HEK293 (cell line): ENCODE measurements at regions not wholly inside any gene's neighbourhood (a gene's known extent, or its start where the extent isn't known, plus 50 kb on each side); places are given as distances from the start of the nearest gene placed in this dataset.
"Not testable (repeated sequence)": the region's sequence is repeated elsewhere in the genome, so short reads cannot be mapped to it uniquely, and the experiment has no call there.

ENCODE experiments used
- GLIS2 ChIP-seq: fragments of 450-650 bp; formaldehyde crosslinking; IDR thresholded peaks from 2 replicates; pipeline ENCODE4 v1.5.1; 2016; ENCODE audit warnings: missing biosample characterization, missing genetic modification characterization
- KLF16 ChIP-seq: fragments of 450-650 bp; formaldehyde crosslinking; IDR thresholded peaks from 2 replicates; pipeline ENCODE4 v1.5.1; 2017; ENCODE audit warnings: missing biosample characterization, missing genetic modification characterization
- ZBTB17 ChIP-seq: fragments of 450-650 bp; formaldehyde crosslinking; IDR thresholded peaks from 2 replicates; pipeline ENCODE4 v1.5.1; 2016; ENCODE audit warnings: missing biosample characterization, missing genetic modification characterization
- ZBTB21 ChIP-seq: fragments of 450-650 bp; formaldehyde crosslinking; IDR thresholded peaks from 2 replicates; pipeline ENCODE4 v1.5.1; 2017; ENCODE audit warnings: missing biosample characterization, missing genetic modification characterization
- ZNF433 ChIP-seq: fragments of 450-650 bp; formaldehyde crosslinking; IDR thresholded peaks from 2 replicates; pipeline ENCODE4 v1.5.1; 2016; ENCODE audit warnings: missing biosample characterization, missing genetic modification characterization, low read depth
- ZNF585B ChIP-seq: fragments of 450-650 bp; formaldehyde crosslinking; IDR thresholded peaks from 2 replicates; pipeline ENCODE4 v1.5.1; 2016; ENCODE audit warnings: missing biosample characterization, missing genetic modification characterization
- ZNF792 ChIP-seq: fragments of 450-650 bp; formaldehyde crosslinking; IDR thresholded peaks from 2 replicates; pipeline ENCODE4 v1.5.1; 2016; ENCODE audit warnings: missing biosample characterization, missing genetic modification characterization
- ZSCAN16 ChIP-seq: fragments of 450-650 bp; formaldehyde crosslinking; IDR thresholded peaks from 2 replicates; pipeline ENCODE4 v1.5.1; 2016; ENCODE audit warnings: missing biosample characterization, missing genetic modification characterization
- TF ChIP-seq, protein P1 (sequence below): fragments of 450-650 bp; formaldehyde crosslinking; IDR thresholded peaks from 2 replicates; pipeline ENCODE4 v1.5.1; 2016; ENCODE audit warnings: missing biosample characterization, missing genetic modification characterization
- TF ChIP-seq, protein P2 (sequence below): fragments of 450-650 bp; formaldehyde crosslinking; IDR thresholded peaks from 2 replicates; pipeline ENCODE4 v1.5.1; 2017; ENCODE audit warnings: missing biosample characterization, missing genetic modification characterization

- TF ChIP-seq ZSCAN16 (tag by site-specific recombination); KLF16 (tag by site-specific recombination); ZBTB17 (tag by site-specific recombination); ZBTB21 (tag by site-specific recombination); ZNF585B (tag by site-specific recombination); ZNF792 (tag by site-specific recombination); GLIS2; ZNF433 (tag by site-specific recombination): not testable (repeated sequence)
- TF ChIP-seq, protein P1, sequence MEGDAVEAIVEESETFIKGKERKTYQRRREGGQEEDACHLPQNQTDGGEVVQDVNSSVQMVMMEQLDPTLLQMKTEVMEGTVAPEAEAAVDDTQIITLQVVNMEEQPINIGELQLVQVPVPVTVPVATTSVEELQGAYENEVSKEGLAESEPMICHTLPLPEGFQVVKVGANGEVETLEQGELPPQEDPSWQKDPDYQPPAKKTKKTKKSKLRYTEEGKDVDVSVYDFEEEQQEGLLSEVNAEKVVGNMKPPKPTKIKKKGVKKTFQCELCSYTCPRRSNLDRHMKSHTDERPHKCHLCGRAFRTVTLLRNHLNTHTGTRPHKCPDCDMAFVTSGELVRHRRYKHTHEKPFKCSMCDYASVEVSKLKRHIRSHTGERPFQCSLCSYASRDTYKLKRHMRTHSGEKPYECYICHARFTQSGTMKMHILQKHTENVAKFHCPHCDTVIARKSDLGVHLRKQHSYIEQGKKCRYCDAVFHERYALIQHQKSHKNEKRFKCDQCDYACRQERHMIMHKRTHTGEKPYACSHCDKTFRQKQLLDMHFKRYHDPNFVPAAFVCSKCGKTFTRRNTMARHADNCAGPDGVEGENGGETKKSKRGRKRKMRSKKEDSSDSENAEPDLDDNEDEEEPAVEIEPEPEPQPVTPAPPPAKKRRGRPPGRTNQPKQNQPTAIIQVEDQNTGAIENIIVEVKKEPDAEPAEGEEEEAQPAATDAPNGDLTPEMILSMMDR (tag by site-specific recombination) = not testable (repeated sequence)
- TF ChIP-seq, protein P2, sequence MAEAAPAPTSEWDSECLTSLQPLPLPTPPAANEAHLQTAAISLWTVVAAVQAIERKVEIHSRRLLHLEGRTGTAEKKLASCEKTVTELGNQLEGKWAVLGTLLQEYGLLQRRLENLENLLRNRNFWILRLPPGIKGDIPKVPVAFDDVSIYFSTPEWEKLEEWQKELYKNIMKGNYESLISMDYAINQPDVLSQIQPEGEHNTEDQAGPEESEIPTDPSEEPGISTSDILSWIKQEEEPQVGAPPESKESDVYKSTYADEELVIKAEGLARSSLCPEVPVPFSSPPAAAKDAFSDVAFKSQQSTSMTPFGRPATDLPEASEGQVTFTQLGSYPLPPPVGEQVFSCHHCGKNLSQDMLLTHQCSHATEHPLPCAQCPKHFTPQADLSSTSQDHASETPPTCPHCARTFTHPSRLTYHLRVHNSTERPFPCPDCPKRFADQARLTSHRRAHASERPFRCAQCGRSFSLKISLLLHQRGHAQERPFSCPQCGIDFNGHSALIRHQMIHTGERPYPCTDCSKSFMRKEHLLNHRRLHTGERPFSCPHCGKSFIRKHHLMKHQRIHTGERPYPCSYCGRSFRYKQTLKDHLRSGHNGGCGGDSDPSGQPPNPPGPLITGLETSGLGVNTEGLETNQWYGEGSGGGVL (tag by site-specific recombination) = not testable (repeated sequence)
These were observed 119.0 kb upstream of the SDK1 start for GRCh38 chr7:3182055-3182454.
